NT2/D1 (cell line): ENCODE measurements at regions not wholly inside any gene's neighbourhood (a gene's known extent, or its start where the extent isn't known, plus 50 kb on each side); places are given as distances from the start of the nearest gene placed in this dataset.

Experiments used
- SUZ12 ChIP-seq: IDR thresholded peaks from 2 replicates; pipeline ENCODE4 v1.6.1; 2011; ENCODE audit not compliant: insufficient read length, insufficient read depth; ENCODE audit errors: extremely low read depth
- YY1 ChIP-seq: IDR thresholded peaks from 2 replicates; pipeline ENCODE4 v1.6.1; 2011; ENCODE audit not compliant: insufficient read length, insufficient read depth
- ZNF274 ChIP-seq: IDR thresholded peaks from 2 replicates; pipeline ENCODE4 v1.6.1; 2011; ENCODE audit warnings: mild to moderate bottlenecking, low read depth, low read length

- TF ChIP-seq SUZ12, result no peak
- no peak for TF ChIP-seq ZNF274
- TF ChIP-seq YY1, result no peak
Observed at GRCh38 chr5:57360871-57361270, 121.7 kb downstream of the ACTBL2 start.
